ENCODE measurements at regions not wholly inside any gene's neighbourhood (a gene's known extent, or its start where the extent isn't known, plus 50 kb on each side); places are given as distances from the start of the nearest gene placed in this dataset.

DNA sequence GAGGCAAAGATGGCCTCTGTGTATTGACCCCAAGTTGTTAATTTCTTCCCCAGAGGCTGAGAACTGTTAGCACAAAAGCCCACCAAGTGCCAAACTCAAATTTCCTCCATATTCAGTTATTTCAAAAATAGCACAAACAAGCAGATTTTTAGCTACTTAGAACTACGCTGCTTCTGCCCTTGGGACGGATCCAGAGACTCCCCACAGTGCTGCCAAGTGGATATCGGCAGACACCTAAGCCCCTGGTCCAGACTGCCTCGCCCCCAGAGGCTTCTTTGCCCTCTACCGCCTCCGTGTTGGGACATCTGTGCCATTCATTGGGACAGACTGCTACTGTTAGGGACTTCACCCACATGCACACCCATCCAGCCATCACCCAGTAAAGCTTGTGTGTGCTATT, 188.3 kb downstream of the POSTN start:
- DNase-seq = no peak
- Mint-ChIP-seq H3K9me3 (peaks cover 10 to 14% of the 10 kb centered on the region in 2 donors), H3K4me3 (no peak overlapping the region), H3K4me1 (no peaks in the 10 kb centered on the region), H3K27ac (no peak overlapping the region), H3K36me3 (no peaks in the 10 kb centered on the region), H3K27me3 (ENCODE audit: low read depth in 2 of 2) (no peaks in the 10 kb centered on the region)
- 79% methylated on average over 6 of the region's 6 CpGs for WGBS (ENCODE audit: insufficient coverage)
- H3K36me3 ChIP-seq (ENCODE audit: control insufficient read depth, insufficient read depth, low read length) = no peaks in the 10 kb centered on the region
- no peak for ATAC-seq
- no peak overlapping the region for H3K4me3 ChIP-seq (ENCODE audit: low read length)
- no peaks in the 10 kb centered on the region for H3K27me3 ChIP-seq (ENCODE audit: control insufficient read depth, insufficient read depth, low read length)
- H3K27ac ChIP-seq (ENCODE audit: low read length) = no peak overlapping the region
- H3K9me3 ChIP-seq (ENCODE audit: control insufficient read depth, insufficient read depth, low read length) = peaks cover 3% of the 10 kb centered on the region
- TF ChIP-seq, protein P1, sequence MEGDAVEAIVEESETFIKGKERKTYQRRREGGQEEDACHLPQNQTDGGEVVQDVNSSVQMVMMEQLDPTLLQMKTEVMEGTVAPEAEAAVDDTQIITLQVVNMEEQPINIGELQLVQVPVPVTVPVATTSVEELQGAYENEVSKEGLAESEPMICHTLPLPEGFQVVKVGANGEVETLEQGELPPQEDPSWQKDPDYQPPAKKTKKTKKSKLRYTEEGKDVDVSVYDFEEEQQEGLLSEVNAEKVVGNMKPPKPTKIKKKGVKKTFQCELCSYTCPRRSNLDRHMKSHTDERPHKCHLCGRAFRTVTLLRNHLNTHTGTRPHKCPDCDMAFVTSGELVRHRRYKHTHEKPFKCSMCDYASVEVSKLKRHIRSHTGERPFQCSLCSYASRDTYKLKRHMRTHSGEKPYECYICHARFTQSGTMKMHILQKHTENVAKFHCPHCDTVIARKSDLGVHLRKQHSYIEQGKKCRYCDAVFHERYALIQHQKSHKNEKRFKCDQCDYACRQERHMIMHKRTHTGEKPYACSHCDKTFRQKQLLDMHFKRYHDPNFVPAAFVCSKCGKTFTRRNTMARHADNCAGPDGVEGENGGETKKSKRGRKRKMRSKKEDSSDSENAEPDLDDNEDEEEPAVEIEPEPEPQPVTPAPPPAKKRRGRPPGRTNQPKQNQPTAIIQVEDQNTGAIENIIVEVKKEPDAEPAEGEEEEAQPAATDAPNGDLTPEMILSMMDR (IDR thresholded peaks at IDR 0.05) = no peak
- no peaks in the 10 kb centered on the region for H3K4me1 ChIP-seq (ENCODE audit: control insufficient read depth, insufficient read depth, low read length)
- intact Hi-C loops (cut with micrococcal nuclease) = no loop called here

DNA sequence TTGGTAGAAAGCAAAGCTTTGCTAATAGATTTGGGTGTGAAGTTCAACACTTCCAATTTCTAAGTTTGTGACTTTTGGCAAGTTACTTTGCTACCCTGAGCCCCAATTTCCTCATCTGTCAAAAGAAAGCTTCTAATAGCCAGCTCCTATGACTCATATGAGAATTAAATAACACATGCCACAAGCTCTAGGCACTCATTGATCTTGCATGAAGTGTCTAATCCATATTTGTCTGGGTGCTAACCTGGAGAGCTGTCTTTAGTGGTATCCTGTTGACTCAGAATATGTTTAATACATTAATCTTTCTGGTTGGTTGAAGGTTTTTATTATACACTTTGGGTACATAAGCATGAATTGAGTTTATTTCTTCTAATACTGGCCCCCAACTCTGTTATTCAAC, 188.8 kb downstream of the POSTN start:
- H3K9me3 ChIP-seq (ENCODE audit: control insufficient read depth, insufficient read depth, low read length) = peaks cover 2% of the 10 kb centered on the region
- H3K4me1 ChIP-seq (ENCODE audit: control insufficient read depth, insufficient read depth, low read length) = no peaks in the 10 kb centered on the region
- H3K4me3 Mint-ChIP-seq = no peak overlapping the region
- H3K27me3 ChIP-seq (ENCODE audit: control insufficient read depth, insufficient read depth, low read length) = no peaks in the 10 kb centered on the region
- H3K36me3 Mint-ChIP-seq = no peaks in the 10 kb centered on the region
- TF ChIP-seq, protein P1 (IDR thresholded peaks at IDR 0.05) = no peak
- intact Hi-C loops (cut with micrococcal nuclease) = no loop called here
- no peak overlapping the region for H3K27ac Mint-ChIP-seq
- no peak overlapping the region for H3K4me3 ChIP-seq (ENCODE audit: low read length)
- no peaks in the 10 kb centered on the region for H3K36me3 ChIP-seq (ENCODE audit: control insufficient read depth, insufficient read depth, low read length)
- DNase-seq = no peak
- no peaks in the 10 kb centered on the region for H3K4me1 Mint-ChIP-seq
- H3K27me3 Mint-ChIP-seq (ENCODE audit: low read depth in 2 of 2) = no peaks in the 10 kb centered on the region
- peaks cover 10 to 12% of the 10 kb centered on the region in 2 donors for H3K9me3 Mint-ChIP-seq
- no peak for ATAC-seq
- H3K27ac ChIP-seq (ENCODE audit: low read length) = no peak overlapping the region

DNA sequence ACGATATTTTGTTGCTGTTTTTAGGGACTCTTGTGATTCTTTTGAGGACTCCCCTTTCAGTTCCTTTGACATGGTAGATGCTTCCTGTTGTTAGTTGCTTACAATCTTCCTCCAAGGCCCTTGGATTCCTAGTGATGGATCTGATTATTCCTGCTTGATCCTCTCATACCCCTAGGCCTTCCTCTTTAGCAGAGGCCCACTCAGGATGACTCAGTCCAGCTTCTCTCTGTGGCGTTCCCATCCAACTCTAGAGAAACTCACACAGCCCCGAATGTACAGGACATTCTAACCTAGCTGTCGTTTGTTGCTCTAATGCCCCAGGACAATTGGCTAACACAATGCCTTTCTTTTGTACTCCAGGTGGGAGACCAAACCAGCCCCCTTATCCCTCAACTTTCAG, 191.4 kb downstream of the POSTN start:
- no peak overlapping the region for H3K4me3 ChIP-seq (ENCODE audit: low read length)
- H3K36me3 ChIP-seq (ENCODE audit: control insufficient read depth, insufficient read depth, low read length) = no peaks in the 10 kb centered on the region
- no peak overlapping the region for H3K27ac ChIP-seq (ENCODE audit: low read length)
- H3K9me3 ChIP-seq (ENCODE audit: control insufficient read depth, insufficient read depth, low read length) = no peaks in the 10 kb centered on the region
- H3K27me3 ChIP-seq (ENCODE audit: control insufficient read depth, insufficient read depth, low read length) = no peaks in the 10 kb centered on the region
- no peak for DNase-seq
- no peak for ATAC-seq
- WGBS (ENCODE audit: insufficient coverage) = 77% methylated on average over 4 of the region's 4 CpGs
- intact Hi-C loops (cut with micrococcal nuclease) = no loop called here
- H3K4me1 ChIP-seq (ENCODE audit: control insufficient read depth, insufficient read depth, low read length) = no peaks in the 10 kb centered on the region
- Mint-ChIP-seq H3K4me3 (no peak overlapping the region), H3K4me1 (no peaks in the 10 kb centered on the region), H3K9me3 (peaks cover 13% of the 10 kb centered on the region in 2 donors), H3K36me3 (no peaks in the 10 kb centered on the region), H3K27me3 (ENCODE audit: low read depth in 2 of 2) (no peaks in the 10 kb centered on the region), H3K27ac (no peak overlapping the region)
- TF ChIP-seq, protein P1 (IDR thresholded peaks at IDR 0.05) = no peak

DNA sequence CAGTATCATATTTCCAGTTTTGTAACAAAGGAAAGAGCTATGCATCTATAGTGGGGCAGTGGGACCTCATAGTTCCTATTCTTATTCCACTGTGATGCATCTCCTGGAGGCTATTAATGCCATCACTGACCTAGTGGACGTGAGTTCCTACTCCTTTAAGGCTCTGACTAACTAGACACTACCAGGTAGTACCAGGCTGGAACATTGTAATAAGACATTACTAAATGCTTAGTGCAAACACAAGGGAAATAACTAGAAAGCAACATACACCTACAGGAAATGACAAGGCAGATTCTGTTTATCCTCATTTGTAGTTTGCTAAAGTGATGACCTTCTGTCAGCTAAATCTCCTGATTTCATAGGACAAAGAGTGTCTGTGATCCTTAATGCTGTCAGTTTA, 192.5 kb downstream of the POSTN start:
- Mint-ChIP-seq H3K4me1 (no peaks in the 10 kb centered on the region), H3K27me3 (ENCODE audit: low read depth in 2 of 2) (no peaks in the 10 kb centered on the region), H3K36me3 (no peaks in the 10 kb centered on the region), H3K27ac (no peak overlapping the region), H3K9me3 (peaks cover 12 to 13% of the 10 kb centered on the region in 2 donors), H3K4me3 (no peak overlapping the region)
- Histone ChIP-seq H3K27ac (ENCODE audit: low read length) (no peak overlapping the region), H3K36me3 (ENCODE audit: control insufficient read depth, insufficient read depth, low read length) (no peaks in the 10 kb centered on the region), H3K27me3 (ENCODE audit: control insufficient read depth, insufficient read depth, low read length) (no peaks in the 10 kb centered on the region), H3K4me3 (ENCODE audit: low read length) (no peak overlapping the region), H3K4me1 (ENCODE audit: control insufficient read depth, insufficient read depth, low read length) (no peaks in the 10 kb centered on the region), H3K9me3 (ENCODE audit: control insufficient read depth, insufficient read depth, low read length) (no peaks in the 10 kb centered on the region)
- ATAC-seq = no peak
- DNase-seq = no peak
- TF ChIP-seq, protein P1 (IDR thresholded peaks at IDR 0.05) = no peak
- intact Hi-C loops (cut with micrococcal nuclease) = no loop called here
- WGBS (ENCODE audit: insufficient coverage) = 64% methylated on average over 1 of the region's 1 CpG
